ENCODE measurements at regions not wholly inside any gene's neighbourhood (a gene's known extent, or its start where the extent isn't known, plus 50 kb on each side); places are given as distances from the start of the nearest gene placed in this dataset.

GRCh38 chr1:115214098-115214497, 124.0 kb downstream of the NGF start:
- no peak overlapping the region for H3K4me3 ChIP-seq (ENCODE audit: insufficient read depth, low read length)
- no peaks in the 10 kb centered on the region for H4K20me1 ChIP-seq (ENCODE audit: insufficient read depth, low read length)
- no peaks in the 10 kb centered on the region for H3K36me3 ChIP-seq (ENCODE audit: insufficient read depth, low read length)
- no peak for TF ChIP-seq CTCF (IDR thresholded peaks at IDR 0.05; ENCODE audit: extremely low read depth, low read depth, low read length)
- no peaks in the 10 kb centered on the region for H3K9me3 ChIP-seq (ENCODE audit: low read depth, low read length)
- no peaks in the 10 kb centered on the region for H3K79me2 ChIP-seq (ENCODE audit: insufficient read depth, low read length)
- H3K27me3 ChIP-seq (ENCODE audit: insufficient read depth, low read length) = no peaks in the 10 kb centered on the region
- no peak for DNase-seq (ENCODE audit: insufficient read length, low spot score, missing footprints)
- peaks cover 12% of the 10 kb centered on the region for H3K4me1 ChIP-seq (ENCODE audit: insufficient read depth, low read length)
- no peak overlapping the region for H2AFZ ChIP-seq (ENCODE audit: low read length)
- H3K4me2 ChIP-seq (ENCODE audit: insufficient read depth, low read length) = no peak overlapping the region
- no peak overlapping the region for H3K27ac ChIP-seq (ENCODE audit: low read depth, low read length)

GRCh38 chr1:115213130-115213529, 123.8 kb upstream of the TSPAN2 start:
- Histone ChIP-seq H3K9me3 (ENCODE audit: low read depth, low read length) (no peaks in the 10 kb centered on the region), H3K27me3 (ENCODE audit: insufficient read depth, low read length) (no peaks in the 10 kb centered on the region), H3K4me3 (ENCODE audit: insufficient read depth, low read length) (no peak overlapping the region), H2AFZ (ENCODE audit: low read length) (no peak overlapping the region), H3K27ac (ENCODE audit: low read depth, low read length) (no peak overlapping the region), H3K4me2 (ENCODE audit: insufficient read depth, low read length) (no peak overlapping the region), H3K36me3 (ENCODE audit: insufficient read depth, low read length) (no peaks in the 10 kb centered on the region), H4K20me1 (ENCODE audit: insufficient read depth, low read length) (no peaks in the 10 kb centered on the region), H3K79me2 (ENCODE audit: insufficient read depth, low read length) (no peaks in the 10 kb centered on the region), H3K4me1 (ENCODE audit: insufficient read depth, low read length) (peaks cover 12% of the 10 kb centered on the region)
- no peak for DNase-seq (ENCODE audit: insufficient read length, low spot score, missing footprints)
- TF ChIP-seq CTCF (IDR thresholded peaks at IDR 0.05; ENCODE audit: extremely low read depth, low read depth, low read length) = no peak

- TF ChIP-seq CTCF (IDR thresholded peaks at IDR 0.05; ENCODE audit: extremely low read depth, low read depth, low read length) = no peak
- no peak for DNase-seq (ENCODE audit: insufficient read length, low spot score, missing footprints)
- no peak overlapping the region for H2AFZ ChIP-seq (ENCODE audit: low read length)
Observed at GRCh38 chr1:115211071-115211745, 121.9 kb upstream of the TSPAN2 start.

GRCh38 chr1:115210302-115210711, 121.0 kb upstream of the TSPAN2 start:
- H3K9me3 ChIP-seq (ENCODE audit: low read depth, low read length) = no peaks in the 10 kb centered on the region
- H3K27ac ChIP-seq (ENCODE audit: low read depth, low read length) = no peak overlapping the region
- H3K79me2 ChIP-seq (ENCODE audit: insufficient read depth, low read length) = no peaks in the 10 kb centered on the region
- H3K36me3 ChIP-seq (ENCODE audit: insufficient read depth, low read length) = no peaks in the 10 kb centered on the region
- DNase-seq (ENCODE audit: insufficient read length, low spot score, missing footprints) = no peak
- H4K20me1 ChIP-seq (ENCODE audit: insufficient read depth, low read length) = no peaks in the 10 kb centered on the region
- peaks cover 12% of the 10 kb centered on the region for H3K4me1 ChIP-seq (ENCODE audit: insufficient read depth, low read length)
- TF ChIP-seq CTCF (IDR thresholded peaks at IDR 0.05; ENCODE audit: extremely low read depth, low read depth, low read length) = no peak
- H3K27me3 ChIP-seq (ENCODE audit: insufficient read depth, low read length) = no peaks in the 10 kb centered on the region
- no peak overlapping the region for H3K4me2 ChIP-seq (ENCODE audit: insufficient read depth, low read length)
- H2AFZ ChIP-seq (ENCODE audit: low read length) = no peak overlapping the region
- H3K4me3 ChIP-seq (ENCODE audit: insufficient read depth, low read length) = no peak overlapping the region

More at GRCh38 chr1:115211071-115211745, 121.9 kb upstream of the TSPAN2 start:
- Histone ChIP-seq H3K4me1 (ENCODE audit: insufficient read depth, low read length) (peaks cover 12% of the 10 kb centered on the region), H3K4me2 (ENCODE audit: insufficient read depth, low read length) (no peak overlapping the region), H3K9me3 (ENCODE audit: low read depth, low read length) (no peaks in the 10 kb centered on the region), H3K4me3 (ENCODE audit: insufficient read depth, low read length) (no peak overlapping the region), H3K27ac (ENCODE audit: low read depth, low read length) (no peak overlapping the region), H3K27me3 (ENCODE audit: insufficient read depth, low read length) (no peaks in the 10 kb centered on the region), H4K20me1 (ENCODE audit: insufficient read depth, low read length) (no peaks in the 10 kb centered on the region), H3K36me3 (ENCODE audit: insufficient read depth, low read length) (no peaks in the 10 kb centered on the region), H3K79me2 (ENCODE audit: insufficient read depth, low read length) (no peaks in the 10 kb centered on the region)

All from osteoblast (primary cell).